Breast epithelium (tissue), 4 donors: ENCODE measurements at regions not wholly inside any gene's neighbourhood (a gene's known extent, or its start where the extent isn't known, plus 50 kb on each side); places are given as distances from the start of the nearest gene placed in this dataset.

ENCODE experiments used
- DNase-seq, 2 donors: peaks; one replicate each; pipeline ENCODE4 v3.0.0-alpha.2; 2019; ENCODE audit warnings: low spot score in 2 of 2
- H3K27ac ChIP-seq, 2 donors: fragments of 200-600 bp; sonication (generic) in 1 of 2; one replicate each; pipeline ENCODE4 v1.5.1; 2016 to 2019; ENCODE audit warnings: mild to moderate bottlenecking in 1 of 2
- H3K27me3 ChIP-seq, 2 donors: fragments of 200-600 bp; sonication (generic) in 1 of 2; one replicate each; pipeline versions ENCODE4 v1.5.1 to v1.6.0; 2017 to 2019; ENCODE audit warnings: control low read depth in 1 of 2, mild to moderate bottlenecking in 1 of 2
- H3K36me3 ChIP-seq: fragments of 200-600 bp; one replicate; pipeline ENCODE4 v1.5.1; 2019
- H3K4me1 ChIP-seq, 2 donors: fragments of 200-600 bp; sonication (generic); one replicate each; pipeline ENCODE4 v1.5.1; 2016 to 2019; ENCODE audit warnings: control low read depth in 1 of 2
- H3K4me3 ChIP-seq, 3 donors: fragments of 200-600 bp; sonication (generic); 1 replicate in 2 of 3; 2 replicates in 1 of 3; pipeline ENCODE4 v1.5.1; 2016 to 2019; ENCODE audit warnings: mild to moderate bottlenecking in 3 of 3, moderate library complexity in 2 of 3
- H3K9me3 ChIP-seq, 2 donors: fragments of 200-600 bp; sonication (generic) in 1 of 2; one replicate each; pipeline ENCODE4 v1.5.1; 2016 to 2019; ENCODE audit warnings: control low read depth in 1 of 2
- CTCF ChIP-seq, 3 donors: fragments of 450-650 bp; IDR thresholded peaks; one replicate each; pipeline ENCODE4 v1.5.1; 2016 to 2017; ENCODE audit warnings: antibody characterized with exemption in 3 of 3, mild to moderate bottlenecking in 3 of 3, moderate library complexity in 3 of 3
- POLR2A ChIP-seq: fragments of 450-650 bp; IDR thresholded peaks from one replicate; pipeline ENCODE4 v1.6.1; 2016; ENCODE audit warnings: antibody characterized with exemption, mild to moderate bottlenecking, moderate library complexity
- POLR2AphosphoS5 ChIP-seq, 3 donors: sonication (generic); formaldehyde crosslinking; IDR thresholded peaks; one replicate each; pipeline ENCODE4 v1.6.1; 2017; ENCODE audit warnings: antibody characterized with exemption in 3 of 3
- intact Hi-C: fragments of 100-400 bp; cut with DNase I; formaldehyde crosslinking; loops from one replicate; pipeline ENCODE4 v1.15.1; 2023; ENCODE audit warnings: low total_unique reads

DNA sequence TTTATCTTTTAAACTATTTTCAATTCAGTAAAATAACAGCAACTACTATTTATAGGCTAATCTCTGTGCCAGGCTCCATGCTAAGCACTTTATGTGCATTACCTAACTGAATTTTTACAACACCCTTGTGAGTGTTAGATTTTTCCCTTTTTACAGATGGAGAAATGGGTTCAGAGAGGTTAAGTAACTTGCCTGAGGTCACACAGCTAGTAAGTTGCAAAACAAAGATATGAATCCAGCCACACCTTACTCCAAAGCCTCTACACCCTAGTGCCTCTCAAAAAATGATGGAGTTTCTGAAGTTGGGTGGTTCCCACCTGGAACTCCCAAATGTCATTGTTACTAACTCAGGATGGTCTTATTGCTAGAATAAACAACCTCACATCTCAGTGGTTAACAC is 60.8 kb downstream of the RHOB start:
- no peak for TF ChIP-seq POLR2A
- no peak for TF ChIP-seq CTCF (IDR thresholded peaks at IDR 0.05)
- TF ChIP-seq POLR2AphosphoS5 (IDR thresholded peaks at IDR 0.05), result no peak
- H3K4me3 ChIP-seq, result no peak overlapping the region
- H3K27me3 ChIP-seq, result no peaks in the 10 kb centered on the region
- H3K36me3 ChIP-seq, result no peaks in the 10 kb centered on the region
- DNase-seq, result no peak
- H3K27ac ChIP-seq, result no peak overlapping the region
- peaks cover 0 to 5% of the 10 kb centered on the region in 2 donors for H3K4me1 ChIP-seq
- H3K9me3 ChIP-seq, result no peaks in the 10 kb centered on the region
- intact Hi-C loops, result loop anchor here (1.0 kb wide), 1 partner anchor 20 kb away; no protein-coding TSS in a partner anchor

DNA sequence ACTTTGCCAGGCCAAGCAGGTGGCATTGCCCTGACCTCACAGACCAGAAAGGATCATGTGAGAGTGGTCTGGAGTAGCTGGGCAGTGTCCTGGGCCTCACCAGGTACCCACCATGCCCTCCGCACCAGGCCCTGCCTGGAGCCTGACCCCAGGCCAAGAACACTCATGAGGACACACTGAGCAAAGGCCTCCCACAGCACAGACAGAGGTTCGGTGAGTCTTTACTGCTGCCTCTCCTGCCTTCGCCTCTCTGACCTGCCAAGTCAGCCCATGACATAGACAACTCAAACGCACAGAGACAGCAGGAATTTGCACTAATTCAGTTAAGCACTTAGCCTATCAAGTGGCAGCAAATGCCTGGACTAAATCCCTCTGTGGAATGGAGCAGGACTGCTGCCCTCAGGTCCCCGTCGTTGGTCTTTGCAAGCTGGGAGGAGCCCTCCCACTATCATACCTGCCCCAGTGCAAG is 62.5 kb downstream of the RHOB start:
- TF ChIP-seq POLR2A (no peak), POLR2AphosphoS5 (IDR thresholded peaks at IDR 0.05) (no peak), CTCF (IDR thresholded peaks at IDR 0.05) (no peak)
- no peaks in the 10 kb centered on the region for H3K27me3 ChIP-seq
- peaks cover 0 to 5% of the 10 kb centered on the region in 2 donors for H3K4me1 ChIP-seq
- no peaks in the 10 kb centered on the region for H3K9me3 ChIP-seq
- no peak overlapping the region for H3K4me3 ChIP-seq
- peak overlapping the region; percentile 46 to 64 for H3K27ac ChIP-seq
- DNase-seq, result no peak
- H3K36me3 ChIP-seq, result no peaks in the 10 kb centered on the region
- intact Hi-C loops, result loop anchor here (1.0 kb wide), 1 partner anchor 34 kb away; no protein-coding TSS in a partner anchor

DNA sequence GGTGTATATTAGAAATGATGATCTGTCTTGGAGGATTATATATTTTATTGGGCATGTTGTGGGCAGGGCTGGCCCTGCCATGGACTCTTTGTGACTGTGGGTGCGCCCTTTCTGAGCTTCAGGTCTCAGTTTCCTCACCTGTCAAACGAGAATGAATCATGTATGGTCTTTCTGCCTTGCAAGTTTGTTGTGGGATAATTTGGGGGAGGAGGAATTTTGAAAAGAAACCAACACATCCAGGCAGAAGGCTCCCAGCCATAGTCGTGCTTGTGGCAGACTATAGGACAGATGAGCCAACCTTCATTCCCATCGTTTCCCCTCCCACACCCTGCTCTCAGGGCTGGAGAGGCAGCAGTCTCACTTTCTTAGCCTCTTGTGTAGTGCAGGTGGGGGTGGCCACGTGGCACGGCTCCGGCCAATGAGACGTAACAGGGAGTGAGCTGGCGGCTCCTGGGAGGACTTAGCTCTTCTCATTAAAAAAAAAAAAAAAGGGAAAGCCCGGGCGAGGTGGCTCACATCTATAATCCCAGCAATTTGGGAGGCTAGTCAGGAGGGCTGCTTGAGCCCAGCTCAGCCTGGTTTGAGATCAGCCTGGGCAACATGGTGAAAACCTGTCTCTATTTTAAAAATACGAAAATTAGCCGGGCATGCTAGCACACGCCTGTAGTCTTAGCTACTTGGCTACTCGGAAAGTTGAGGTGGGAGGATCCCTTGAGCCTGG is 63.1 kb downstream of the RHOB start:
- peak overlapping the region; percentile 46 to 64 for H3K27ac ChIP-seq
- no peaks in the 10 kb centered on the region for H3K9me3 ChIP-seq
- TF ChIP-seq POLR2A (no peak), POLR2AphosphoS5 (IDR thresholded peaks at IDR 0.05) (no peak), CTCF (IDR thresholded peaks at IDR 0.05) (no peak)
- peaks cover 0 to 5% of the 10 kb centered on the region in 2 donors for H3K4me1 ChIP-seq
- H3K4me3 ChIP-seq, result peak overlapping the region in 1 of 3 donors; percentile 22
- H3K36me3 ChIP-seq, result no peaks in the 10 kb centered on the region
- peak; percentile 80 to 88 for DNase-seq
- intact Hi-C loops, result loop anchor here (1.0 kb wide), 1 partner anchor 35 kb away; no protein-coding TSS in a partner anchor
- no peaks in the 10 kb centered on the region for H3K27me3 ChIP-seq

GRCh38 chr2:20511130-20511529 is 64.3 kb downstream of the RHOB start:
- peak overlapping the region in 1 of 2 donors; percentile 64 for H3K27ac ChIP-seq
- no peak for TF ChIP-seq CTCF (IDR thresholded peaks at IDR 0.05)
- TF ChIP-seq POLR2AphosphoS5 (IDR thresholded peaks at IDR 0.05), result no peak
- TF ChIP-seq POLR2A, result no peak
- intact Hi-C loops, result no loop called here
- peaks cover 0 to 5% of the 10 kb centered on the region in 2 donors for H3K4me1 ChIP-seq
- H3K36me3 ChIP-seq, result no peaks in the 10 kb centered on the region
- no peaks in the 10 kb centered on the region for H3K27me3 ChIP-seq
- no peaks in the 10 kb centered on the region for H3K9me3 ChIP-seq
- DNase-seq, result no peak
- no peak overlapping the region for H3K4me3 ChIP-seq

GRCh38 chr2:20512061-20512605 is 65.3 kb downstream of the RHOB start:
- H3K4me1 ChIP-seq, result peaks cover 0 to 5% of the 10 kb centered on the region in 2 donors
- intact Hi-C loops, result no loop called here
- no peaks in the 10 kb centered on the region for H3K9me3 ChIP-seq
- no peak for DNase-seq
- H3K27me3 ChIP-seq, result no peaks in the 10 kb centered on the region
- no peak for TF ChIP-seq POLR2A
- no peak for TF ChIP-seq CTCF (IDR thresholded peaks at IDR 0.05)
- no peak for TF ChIP-seq POLR2AphosphoS5 (IDR thresholded peaks at IDR 0.05)
- no peak overlapping the region for H3K27ac ChIP-seq
- no peaks in the 10 kb centered on the region for H3K36me3 ChIP-seq
- H3K4me3 ChIP-seq, result no peak overlapping the region
